ENCODE measurements at regions not wholly inside any gene's neighbourhood (a gene's known extent, or its start where the extent isn't known, plus 50 kb on each side); places are given as distances from the start of the nearest gene placed in this dataset.
"Not testable (repeated sequence)": the region's sequence is repeated elsewhere in the genome, so short reads cannot be mapped to it uniquely, and the experiment has no call there.

DNA sequence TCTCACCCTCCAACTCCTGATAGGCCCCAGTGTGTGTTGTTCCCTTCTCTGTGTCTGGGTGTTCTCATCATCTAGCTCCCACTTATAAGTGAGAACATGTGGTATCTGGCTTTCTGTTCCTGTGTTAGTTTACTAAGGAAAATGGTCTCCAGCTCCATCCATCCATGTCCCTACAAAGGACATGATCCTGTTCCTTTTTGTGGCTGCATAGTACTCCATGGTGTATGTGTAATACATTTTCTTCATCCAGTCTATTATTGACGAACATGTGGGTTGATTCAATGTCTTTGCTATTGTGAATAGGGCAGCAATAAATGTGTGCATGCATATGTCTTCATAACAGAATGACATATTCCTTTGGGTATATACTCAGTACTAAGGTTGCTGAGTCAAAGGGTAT lies 1397.0 kb downstream of the UQCRFS1 start:
- Mint-ChIP-seq H3K36me3 (ENCODE audit: insufficient read depth, unreplicated experiment) (no peaks in the 10 kb centered on the region), H3K27me3 (ENCODE audit: insufficient read depth, unreplicated experiment) (no peaks in the 10 kb centered on the region), H3K4me1 (ENCODE audit: insufficient read depth, unreplicated experiment) (no peaks in the 10 kb centered on the region), H3K9me3 (ENCODE audit: unreplicated experiment) (peaks cover 32% of the 10 kb centered on the region), H3K27ac (ENCODE audit: low read depth, unreplicated experiment) (no peak overlapping the region), H3K4me3 (ENCODE audit: unreplicated experiment) (no peak overlapping the region)
- POLR2A ChIA-PET, result no interaction called here
- intact Hi-C loops (cut with micrococcal nuclease), result no loop called here
- CTCF ChIA-PET, result interaction anchor here (0.6 to 1.1 kb wide), 3 partner anchors 14 to 31 kb away, joined by 3 to 5 read pairs (median 4); no protein-coding TSS in a partner anchor
- TF ChIP-seq CTCF (IDR thresholded peaks at IDR 0.05; ENCODE audit: unreplicated experiment), result no peak
- BruUV-seq (replicated peaks), result no TSS peak
- no peak for DNase-seq (ENCODE audit: unreplicated experiment)

DNA sequence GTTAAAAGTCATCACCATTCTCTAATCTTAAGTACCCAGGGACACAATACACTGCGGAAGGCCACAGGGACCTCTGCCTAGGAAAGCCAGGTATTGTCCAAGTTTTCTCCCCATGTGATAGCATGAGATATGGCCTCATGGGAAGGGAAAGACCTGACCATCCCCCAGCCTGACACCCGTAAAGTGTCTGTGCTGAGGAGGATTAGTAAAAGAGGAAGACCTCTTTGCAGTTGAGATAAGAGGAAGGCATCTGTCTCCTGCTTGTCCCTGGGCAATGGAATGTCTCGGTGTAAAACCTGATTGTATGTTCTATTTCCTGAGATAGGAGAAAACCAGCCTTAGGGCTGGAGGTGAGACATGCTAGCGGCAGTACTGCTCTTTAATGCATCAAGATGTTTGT lies 1398.1 kb downstream of the UQCRFS1 start:
- BruUV-seq (replicated peaks); H3K36me3 Mint-ChIP-seq (ENCODE audit: insufficient read depth, unreplicated experiment); DNase-seq (ENCODE audit: unreplicated experiment); H3K4me1 Mint-ChIP-seq (ENCODE audit: insufficient read depth, unreplicated experiment); H3K27ac Mint-ChIP-seq (ENCODE audit: low read depth, unreplicated experiment); POLR2A ChIA-PET; H3K27me3 Mint-ChIP-seq (ENCODE audit: insufficient read depth, unreplicated experiment); intact Hi-C loops (cut with micrococcal nuclease); H3K4me3 Mint-ChIP-seq (ENCODE audit: unreplicated experiment): not testable (repeated sequence)
- H3K9me3 Mint-ChIP-seq (ENCODE audit: unreplicated experiment), result peaks cover 32% of the 10 kb centered on the region
- CTCF ChIA-PET, result interaction anchor here (1.1 kb wide), 1 partner anchor 13 kb away, joined by 4 read pairs; no protein-coding TSS in a partner anchor

DNA sequence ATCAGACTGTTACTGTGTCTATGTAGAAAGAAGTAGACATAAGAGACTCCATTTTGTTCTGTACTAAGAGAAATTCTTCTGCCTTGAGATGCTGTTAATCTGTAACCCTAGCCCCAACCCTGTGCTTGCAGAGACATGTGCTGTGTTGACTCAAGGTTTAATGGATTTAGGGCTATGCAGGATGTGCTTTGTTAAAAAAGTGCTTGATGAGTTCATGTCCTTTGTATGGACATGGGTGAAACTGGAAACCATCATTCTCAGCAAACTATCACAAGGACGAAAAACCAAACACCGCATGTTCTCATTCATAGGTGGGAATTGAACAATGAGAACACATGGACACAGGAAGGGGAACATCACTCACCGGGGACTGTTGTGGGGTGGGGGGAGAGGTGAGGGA lies 1398.7 kb downstream of the UQCRFS1 start:
- H3K4me3 Mint-ChIP-seq (ENCODE audit: unreplicated experiment); H3K36me3 Mint-ChIP-seq (ENCODE audit: insufficient read depth, unreplicated experiment); POLR2A ChIA-PET; intact Hi-C loops (cut with micrococcal nuclease); CTCF ChIA-PET; H3K4me1 Mint-ChIP-seq (ENCODE audit: insufficient read depth, unreplicated experiment); H3K27ac Mint-ChIP-seq (ENCODE audit: low read depth, unreplicated experiment); DNase-seq (ENCODE audit: unreplicated experiment); H3K27me3 Mint-ChIP-seq (ENCODE audit: insufficient read depth, unreplicated experiment); BruUV-seq (replicated peaks): not testable (repeated sequence)
- peaks cover 32% of the 10 kb centered on the region for H3K9me3 Mint-ChIP-seq (ENCODE audit: unreplicated experiment)

DNA sequence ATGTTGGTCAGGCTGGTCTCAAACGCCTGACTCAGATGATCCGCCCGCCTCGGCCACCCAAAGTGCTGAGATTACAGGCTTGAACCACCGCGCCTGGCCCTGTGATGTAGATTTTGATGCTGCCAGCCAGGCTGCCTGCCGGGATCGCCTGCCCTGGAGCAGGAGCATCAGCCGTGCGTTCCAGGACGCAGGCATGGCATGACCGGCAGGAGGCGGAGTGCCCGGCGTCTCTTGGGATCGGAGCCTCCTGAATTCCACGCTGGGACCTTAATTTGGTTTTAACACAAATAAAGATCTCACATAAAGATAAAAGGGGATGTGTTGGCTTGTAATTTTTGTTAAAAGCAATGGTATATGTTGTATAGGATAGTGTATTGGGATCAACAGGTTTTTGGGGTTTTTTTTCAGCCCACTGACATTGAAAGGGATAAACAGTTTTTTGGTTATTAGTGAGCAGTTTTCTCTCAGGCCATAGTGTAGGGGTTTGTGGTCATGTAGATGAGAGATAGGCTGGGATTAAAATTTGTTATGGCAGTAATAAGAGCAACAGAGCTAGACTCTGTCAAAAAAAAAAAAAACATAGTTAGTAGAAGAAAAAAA lies 1406.4 kb downstream of the UQCRFS1 start:
- H3K9me3 Mint-ChIP-seq (ENCODE audit: unreplicated experiment), result peaks cover 8% of the 10 kb centered on the region
- POLR2A ChIA-PET, result no interaction called here
- CTCF ChIA-PET, result interaction anchor here (0.6 kb wide), 1 partner anchor 13 kb away, joined by 3 read pairs; no protein-coding TSS in a partner anchor
- BruUV-seq (replicated peaks), result no TSS peak
- no peaks in the 10 kb centered on the region for H3K4me1 Mint-ChIP-seq (ENCODE audit: insufficient read depth, unreplicated experiment)
- peaks cover 13% of the 10 kb centered on the region for H3K36me3 Mint-ChIP-seq (ENCODE audit: insufficient read depth, unreplicated experiment)
- DNase-seq (ENCODE audit: unreplicated experiment), result no peak
- TF ChIP-seq CTCF (IDR thresholded peaks at IDR 0.05; ENCODE audit: unreplicated experiment), result no peak
- H3K27ac Mint-ChIP-seq (ENCODE audit: low read depth, unreplicated experiment), result no peak overlapping the region
- intact Hi-C loops (cut with micrococcal nuclease), result no loop called here
- H3K27me3 Mint-ChIP-seq (ENCODE audit: insufficient read depth, unreplicated experiment), result no peaks in the 10 kb centered on the region
- no peak overlapping the region for H3K4me3 Mint-ChIP-seq (ENCODE audit: unreplicated experiment)

DNA sequence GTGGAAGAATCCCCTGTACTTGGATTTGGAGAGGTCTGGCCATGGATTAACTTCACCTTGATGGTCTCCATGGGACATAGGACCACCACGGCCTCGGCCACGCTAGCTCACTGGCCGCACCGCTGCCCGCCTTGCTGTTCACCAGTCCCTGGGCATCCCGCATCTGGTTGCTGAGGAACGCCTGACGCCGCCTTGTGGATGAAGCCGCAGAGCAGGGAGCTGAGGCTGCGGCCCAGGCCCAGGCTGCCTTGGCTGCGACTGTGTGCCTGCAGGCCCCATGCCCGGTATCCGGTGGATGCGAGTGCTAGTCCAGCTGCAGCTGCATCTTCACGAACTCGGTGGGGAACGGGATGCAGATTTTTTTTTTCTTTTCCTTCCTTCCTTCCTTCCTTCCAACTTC lies 1407.1 kb downstream of the UQCRFS1 start:
- Mint-ChIP-seq H3K4me3 (ENCODE audit: unreplicated experiment) (no peak overlapping the region), H3K4me1 (ENCODE audit: insufficient read depth, unreplicated experiment) (no peaks in the 10 kb centered on the region), H3K27me3 (ENCODE audit: insufficient read depth, unreplicated experiment) (no peaks in the 10 kb centered on the region), H3K27ac (ENCODE audit: low read depth, unreplicated experiment) (no peak overlapping the region), H3K9me3 (ENCODE audit: unreplicated experiment) (peaks cover 8% of the 10 kb centered on the region), H3K36me3 (ENCODE audit: insufficient read depth, unreplicated experiment) (peaks cover 17% of the 10 kb centered on the region)
- CTCF ChIA-PET, result no interaction called here
- no peak for TF ChIP-seq CTCF (IDR thresholded peaks at IDR 0.05; ENCODE audit: unreplicated experiment)
- POLR2A ChIA-PET, result no interaction called here
- DNase-seq (ENCODE audit: unreplicated experiment), result no peak
- BruUV-seq (replicated peaks), result no TSS peak
- intact Hi-C loops (cut with micrococcal nuclease), result no loop called here
